Spleen (tissue), 11 donors: ENCODE measurements at regions not wholly inside any gene's neighbourhood (a gene's known extent, or its start where the extent isn't known, plus 50 kb on each side); places are given as distances from the start of the nearest gene placed in this dataset.
"Not testable (repeated sequence)": the region's sequence is repeated elsewhere in the genome, so short reads cannot be mapped to it uniquely, and the experiment has no call there.

ENCODE experiments used
- DNase-seq: peaks from one replicate; pipeline ENCODE4 v3.0.0-alpha.2; 2020
- H3K27ac ChIP-seq, 8 donors: fragments of 200-600 bp; sonication (generic) in 7 of 8; 1 replicate in 4 of 8; 2 replicates in 4 of 8; pipeline versions ENCODE4 v1.5.0 to v1.8.0; 2016 to 2021; ENCODE audit warnings: inconsistent platforms in 4 of 8, mild to moderate bottlenecking in 4 of 8, moderate library complexity in 1 of 8
- H3K27me3 ChIP-seq, 7 donors: fragments of 200-600 bp; sonication (generic) in 6 of 7; replicated peaks in 1 of 7; 1 replicate in 4 of 7; 2 replicates in 3 of 7; pipeline versions ENCODE4 v1.5.0 to v1.8.0; 2016 to 2021; ENCODE audit warnings: inconsistent platforms in 3 of 7, mild to moderate bottlenecking in 1 of 7
- H3K36me3 ChIP-seq, 6 donors: fragments of 200-600 bp; sonication (generic) in 5 of 6; 1 replicate in 4 of 6; 2 replicates in 2 of 6; pipeline versions ENCODE4 v1.5.0 to v1.8.0; 2016 to 2021; ENCODE audit warnings: inconsistent platforms in 2 of 6
- H3K4me1 ChIP-seq, 6 donors: fragments of 200-600 bp; sonication (generic) in 5 of 6; 1 replicate in 3 of 6; 2 replicates in 3 of 6; pipeline versions ENCODE4 v1.5.0 to v1.8.0; 2016 to 2021; ENCODE audit warnings: inconsistent platforms in 3 of 6
- H3K4me3 ChIP-seq, 8 donors: fragments of 200-600 bp; sonication (generic) in 7 of 8; 1 replicate in 4 of 8; 2 replicates in 4 of 8; pipeline versions ENCODE4 v1.5.0 to v1.8.0; 2016 to 2021; ENCODE audit warnings: inconsistent platforms in 4 of 8, mild to moderate bottlenecking in 4 of 8, moderate library complexity in 2 of 8
- H3K9me3 ChIP-seq, 8 donors: fragments of 200-600 bp; sonication (generic) in 7 of 8; 1 replicate in 4 of 8; 2 replicates in 4 of 8; pipeline versions ENCODE4 v1.5.0 to v1.8.0; 2016 to 2021; ENCODE audit warnings: inconsistent platforms in 4 of 8
- CTCF ChIP-seq, 11 experiments: fragments of 200-600 bp in 7 of 11; fragments of 450-650 bp in 4 of 11; sonication (generic) in 4 of 11; IDR thresholded peaks in 8 of 11; conservative IDR thresholded peaks in 3 of 11; 1 replicate in 7 of 11; 2 replicates in 4 of 11; pipeline versions ENCODE4 v1.4.0 to v1.8.0; 2016 to 2021; ENCODE audit warnings: antibody characterized with exemption in 11 of 11, inconsistent platforms in 4 of 11, mild to moderate bottlenecking in 1 of 11
- POLR2A ChIP-seq, 3 donors: fragments of 450-650 bp; IDR thresholded peaks; one replicate each; pipeline ENCODE4 v1.5.1; 2017; ENCODE audit warnings: antibody characterized with exemption in 3 of 3, mild to moderate bottlenecking in 1 of 3
- POLR2AphosphoS5 ChIP-seq, 3 donors: sonication (generic); formaldehyde crosslinking; IDR thresholded peaks; one replicate each; pipeline ENCODE4 v1.5.1; 2017; ENCODE audit warnings: antibody characterized with exemption in 3 of 3
- WGBS, 5 donors: extraction: QIAGEN DNeasy Blood & Tissue Kit in 3 of 5; methylation state at CpG; one replicate each; pipeline versions ENCODE4 v1.1.5 to v1.1.7; 2013 to 2018; 5-methylcytosine and 5-hydroxymethylcytosine counted together
- intact Hi-C: fragments of 100-400 bp; cut with DNase I; formaldehyde crosslinking; loops from one replicate; pipeline ENCODE4 v1.15.0; 2023; ENCODE audit warnings: low total_unique reads
- donor health status: healthy with polysubstance abuse.
- donor health status: DM: no; HTN: no; CAD: no; lungs with moderate emphysema.
- donor health status: DM: no; HTN: no; CAD: no.
- donor health status: Bipolar disorder and iron deficiency.
- donor health status: healthy.
- donor health status: DM: no; HTN: no; CAD: no.
- donor health status: DM: yes; HTN: yes; CAD: no.

- intact Hi-C loops = no loop called here
- no peaks in the 10 kb centered on the region for H3K27me3 ChIP-seq
- DNase-seq = no peak
- no peaks in the 10 kb centered on the region for H3K9me3 ChIP-seq
- 0 to 36% (median 0%) methylated on average over 1 of the region's 1 CpG for WGBS, 5 donors
- no peak overlapping the region for H3K4me3 ChIP-seq
- H3K36me3 ChIP-seq = no peaks in the 10 kb centered on the region
- no peaks in the 10 kb centered on the region for H3K4me1 ChIP-seq
- no peak overlapping the region for H3K27ac ChIP-seq
- TF ChIP-seq CTCF (IDR thresholded peaks at IDR 0.05 in 8 of 11, conservative IDR thresholded peaks at IDR 0.05 in 3 of 11) (no peak), POLR2A (IDR thresholded peaks at IDR 0.05) (no peak), POLR2AphosphoS5 (IDR thresholded peaks at IDR 0.05) (no peak)
Measured at GRCh38 chr18:76042511-76042910, 452.5 kb downstream of the ZNF516 start.

- H3K27ac ChIP-seq = no peak overlapping the region
Measured at GRCh38 chr18:76018210-76018609, 476.8 kb downstream of the ZNF516 start.

GRCh38 chr18:76013057-76013456 lies 482.0 kb downstream of the ZNF516 start:
- Histone ChIP-seq H3K4me3 (no peak overlapping the region), H3K27me3 (no peaks in the 10 kb centered on the region), H3K27ac (no peak overlapping the region), H3K36me3 (no peaks in the 10 kb centered on the region), H3K4me1 (no peaks in the 10 kb centered on the region), H3K9me3 (peaks cover 0 to 11% (median 0%) of the 10 kb centered on the region in 8 donors)
- DNase-seq = no peak
- WGBS, 5 donors = 74 to 89% (median 86%) methylated on average over 1 of the region's 1 CpG
- TF ChIP-seq POLR2AphosphoS5 (IDR thresholded peaks at IDR 0.05) (no peak), CTCF (IDR thresholded peaks at IDR 0.05 in 8 of 11, conservative IDR thresholded peaks at IDR 0.05 in 3 of 11) (no peak), POLR2A (IDR thresholded peaks at IDR 0.05) (no peak)
- intact Hi-C loops = no loop called here

More at GRCh38 chr18:76018210-76018609, 476.8 kb downstream of the ZNF516 start:
- no peaks in the 10 kb centered on the region for H3K4me1 ChIP-seq
- TF ChIP-seq POLR2A (IDR thresholded peaks at IDR 0.05) = no peak
- no peak for TF ChIP-seq POLR2AphosphoS5 (IDR thresholded peaks at IDR 0.05)
- TF ChIP-seq CTCF (IDR thresholded peaks at IDR 0.05 in 8 of 11, conservative IDR thresholded peaks at IDR 0.05 in 3 of 11) = no peak
- H3K36me3 ChIP-seq = no peaks in the 10 kb centered on the region
- H3K9me3 ChIP-seq = peaks cover 0 to 10% (median 0%) of the 10 kb centered on the region in 8 donors
- H3K27me3 ChIP-seq = no peaks in the 10 kb centered on the region
- H3K4me3 ChIP-seq = no peak overlapping the region
- intact Hi-C loops = no loop called here
- WGBS, 5 donors = 79 to 90% (median 85%) methylated on average over 3 of the region's 3 CpGs
- DNase-seq = no peak

GRCh38 chr18:76005632-76006208 lies 489.3 kb downstream of the ZNF516 start:
- no peak for DNase-seq
- TF ChIP-seq POLR2AphosphoS5 (IDR thresholded peaks at IDR 0.05) (no peak), CTCF (IDR thresholded peaks at IDR 0.05 in 8 of 11, conservative IDR thresholded peaks at IDR 0.05 in 3 of 11) (no peak), POLR2A (IDR thresholded peaks at IDR 0.05) (no peak)
- WGBS, 5 donors = 49 to 63% (median 53%) methylated on average over 15 of the region's 15 CpGs

GRCh38 chr18:75987913-75988312 lies 507.1 kb downstream of the ZNF516 start:
- H3K9me3 ChIP-seq = peaks cover 0 to 22% (median 2%) of the 10 kb centered on the region in 8 donors

More at GRCh38 chr18:76005632-76006208, 489.3 kb downstream of the ZNF516 start:
- H3K36me3 ChIP-seq = no peaks in the 10 kb centered on the region
- H3K27me3 ChIP-seq = no peaks in the 10 kb centered on the region
- H3K4me1 ChIP-seq = no peaks in the 10 kb centered on the region
- no peaks in the 10 kb centered on the region for H3K9me3 ChIP-seq
- intact Hi-C loops = no loop called here
- no peak overlapping the region for H3K4me3 ChIP-seq
- H3K27ac ChIP-seq = no peak overlapping the region

More at GRCh38 chr18:75987913-75988312, 507.1 kb downstream of the ZNF516 start:
- DNase-seq, H3K4me1 ChIP-seq, H3K27ac ChIP-seq, H3K36me3 ChIP-seq, H3K27me3 ChIP-seq, H3K4me3 ChIP-seq, intact Hi-C loops: not testable (repeated sequence)
- 76 to 93% (median 81%) methylated on average over 4 of the region's 4 CpGs for WGBS, 5 donors
